Left hindlimb (tissue), 1 donor: ENCODE measurements at regions not wholly inside any gene's neighbourhood (a gene's known extent, or its start where the extent isn't known, plus 50 kb on each side); places are given as distances from the start of the nearest gene placed in this dataset.

Experiments
- DNase-seq: peaks from one replicate; pipeline ENCODE4 v3.0.0-alpha.2; 2018

DNA sequence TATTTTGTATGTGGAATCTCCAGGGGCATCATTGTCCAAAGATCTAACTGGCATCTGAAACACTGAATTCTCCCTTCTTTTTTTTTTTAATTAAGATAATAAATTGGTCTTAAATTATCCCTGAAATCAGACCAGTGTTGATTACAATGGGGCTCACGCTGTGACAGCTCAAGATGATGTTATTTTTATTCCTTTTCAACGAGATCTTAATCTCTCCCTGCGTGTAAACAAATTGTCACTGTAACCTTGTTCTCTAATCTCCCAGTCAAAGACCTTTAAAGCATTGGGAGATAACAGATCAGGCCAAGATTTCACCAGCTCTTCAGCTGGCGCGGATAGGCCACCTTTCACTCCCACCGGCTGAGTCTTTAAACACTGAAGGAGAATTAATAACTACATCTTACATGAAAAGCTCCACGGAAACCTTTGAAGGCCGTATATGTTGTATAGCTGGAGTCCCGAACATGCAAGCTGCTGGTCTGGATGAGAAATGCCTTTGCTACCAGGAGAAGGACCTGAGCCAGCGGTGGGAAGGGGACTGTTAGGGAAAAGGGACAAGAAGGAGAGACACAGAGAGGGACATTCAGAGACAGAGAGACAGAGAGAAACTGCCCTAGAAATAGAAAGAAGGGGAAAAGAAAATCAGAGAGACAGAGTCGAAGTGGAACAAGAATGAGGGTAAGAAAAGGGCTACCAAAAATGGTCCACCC is 418.8 kb upstream of the NR2F2 start:
- no peak for DNase-seq

- DNase-seq, result no peak
Measured at GRCh38 chr15:95912280-95912625, 418.2 kb upstream of the NR2F2 start.

DNA sequence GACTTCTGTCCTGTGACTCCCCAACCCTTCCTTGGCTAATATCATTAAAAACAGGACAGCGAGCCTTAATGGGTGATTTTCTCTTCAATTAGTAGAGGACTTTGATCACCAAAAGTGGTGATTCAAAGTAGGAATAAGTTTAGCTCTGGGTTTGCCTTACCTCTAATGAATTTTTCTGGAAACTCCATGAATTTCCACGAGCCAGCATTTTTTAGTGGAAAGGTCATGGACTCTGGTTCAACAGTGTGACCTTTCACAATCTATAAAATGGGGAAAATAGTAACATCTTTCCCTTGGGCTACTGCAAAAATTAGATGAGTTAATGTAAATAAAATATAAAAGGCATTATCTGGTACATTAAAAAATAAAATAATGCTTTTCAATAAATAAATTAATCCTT is 417.8 kb upstream of the NR2F2 start:
- no peak for DNase-seq

DNA sequence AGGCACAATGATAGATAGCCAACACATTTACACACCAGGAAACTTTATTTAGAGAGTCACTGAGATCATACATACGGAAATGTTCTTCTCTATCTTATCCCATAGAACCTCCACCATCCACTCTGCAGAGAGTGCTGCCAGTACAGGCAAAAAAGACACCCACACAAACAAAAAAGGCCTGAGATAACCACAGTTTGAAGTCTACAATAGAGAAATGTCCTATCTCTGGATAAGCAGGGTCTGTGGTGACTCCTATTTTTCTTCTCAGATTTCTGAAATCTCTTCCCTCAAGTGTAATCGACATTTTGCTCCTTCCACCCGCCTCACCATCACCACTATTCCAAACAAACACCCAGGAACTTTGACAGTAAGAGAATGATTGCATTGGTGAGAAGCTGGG is 413.9 kb upstream of the NR2F2 start:
- DNase-seq, result no peak

DNA sequence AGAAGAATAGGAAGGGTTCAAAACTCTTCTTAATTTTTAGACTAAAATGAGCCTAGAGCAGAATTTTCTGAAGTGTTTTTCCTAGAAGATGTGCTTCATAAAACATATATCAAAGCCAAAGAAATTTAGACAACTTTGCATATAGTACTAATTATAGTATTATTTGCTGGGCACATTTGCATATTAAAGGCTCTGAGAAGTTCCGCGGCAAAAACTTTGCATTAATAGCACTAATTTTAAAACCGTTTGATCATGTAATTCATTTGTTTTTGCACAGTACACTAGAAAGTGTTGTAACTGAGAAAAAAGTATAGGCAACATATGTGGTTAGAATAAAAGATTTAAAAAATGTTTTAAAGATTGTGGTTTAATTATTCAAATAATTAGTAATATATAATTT is 412.0 kb upstream of the NR2F2 start:
- DNase-seq, result no peak

DNA sequence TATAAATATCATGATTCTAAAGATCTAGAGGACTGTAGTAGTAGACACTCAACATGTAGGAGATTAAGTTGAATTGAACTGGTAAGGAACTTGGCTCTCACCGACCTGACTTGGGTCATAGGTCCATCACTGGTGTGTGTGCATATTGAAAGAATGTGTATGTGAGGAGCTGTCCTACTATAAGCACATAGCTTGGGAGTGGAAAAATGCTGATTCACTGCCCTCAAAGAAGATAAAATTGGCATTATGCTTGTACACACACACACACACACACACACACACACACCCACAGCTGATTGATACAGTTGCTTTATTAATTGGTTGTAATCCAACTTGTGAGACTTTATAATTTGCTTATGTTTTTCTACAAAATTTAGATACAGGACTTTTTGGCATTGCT is 411.0 kb upstream of the NR2F2 start:
- no peak for DNase-seq

DNA sequence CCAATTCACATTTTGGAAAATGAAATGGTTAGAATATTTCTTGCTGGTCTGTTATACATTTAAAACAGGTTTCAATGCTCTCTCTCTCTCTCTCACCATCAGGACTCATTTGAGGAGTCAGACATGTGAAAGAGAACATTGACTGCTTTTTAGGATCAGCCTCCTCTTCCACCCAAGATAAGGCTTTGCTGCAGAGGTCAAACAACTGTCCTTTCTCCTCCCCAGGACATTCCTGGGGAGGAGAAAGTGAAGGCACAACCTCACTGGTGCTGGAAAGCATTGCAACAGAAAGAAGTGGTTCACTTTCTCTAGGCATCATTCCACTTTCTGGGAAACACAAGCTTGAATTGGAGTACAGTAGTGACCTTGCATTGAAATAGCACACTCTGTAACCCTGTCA is 409.1 kb upstream of the NR2F2 start:
- DNase-seq, result no peak

- no peak for DNase-seq
Measured at GRCh38 chr15:95922431-95922830, 408.1 kb upstream of the NR2F2 start.

- no peak for DNase-seq
Measured at GRCh38 chr15:95923792-95924191, 406.7 kb upstream of the NR2F2 start.

- no peak for DNase-seq
Measured at GRCh38 chr15:95928822-95929221, 401.7 kb upstream of the NR2F2 start.

DNA sequence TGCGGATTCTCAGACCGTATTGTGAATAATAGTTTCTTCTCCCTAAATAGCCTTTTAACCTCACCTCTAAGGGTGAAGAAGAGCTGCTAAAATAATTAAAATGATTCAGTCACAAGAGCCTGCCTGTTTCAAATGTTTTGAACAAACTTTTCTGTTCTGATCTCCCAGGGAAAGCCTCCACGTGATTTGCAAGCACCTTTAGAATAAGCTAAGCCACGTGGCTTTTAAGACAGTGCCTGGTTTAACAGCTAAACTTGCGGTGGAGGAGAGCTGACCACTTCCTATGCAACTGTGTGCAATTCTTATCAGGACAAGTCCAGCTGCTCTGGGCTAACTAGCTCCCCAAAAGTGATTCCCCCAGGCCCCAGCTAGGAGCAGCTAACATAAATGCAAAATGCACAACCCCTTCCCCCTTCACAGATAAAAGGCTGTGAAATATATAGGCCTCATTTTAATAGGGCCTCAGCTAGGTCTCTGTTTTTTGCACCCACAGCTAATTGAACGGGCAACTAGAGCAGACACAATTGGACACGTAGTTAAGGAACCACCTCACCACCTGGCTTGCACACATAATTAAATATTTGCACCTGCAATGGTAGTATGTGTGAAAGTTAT is 401.2 kb upstream of the NR2F2 start:
- DNase-seq, result no peak

- DNase-seq, result no peak
Measured at GRCh38 chr15:95930659-95931375, 399.7 kb upstream of the NR2F2 start.

GRCh38 chr15:95931619-95932018 is 398.9 kb upstream of the NR2F2 start:
- no peak for DNase-seq

DNA sequence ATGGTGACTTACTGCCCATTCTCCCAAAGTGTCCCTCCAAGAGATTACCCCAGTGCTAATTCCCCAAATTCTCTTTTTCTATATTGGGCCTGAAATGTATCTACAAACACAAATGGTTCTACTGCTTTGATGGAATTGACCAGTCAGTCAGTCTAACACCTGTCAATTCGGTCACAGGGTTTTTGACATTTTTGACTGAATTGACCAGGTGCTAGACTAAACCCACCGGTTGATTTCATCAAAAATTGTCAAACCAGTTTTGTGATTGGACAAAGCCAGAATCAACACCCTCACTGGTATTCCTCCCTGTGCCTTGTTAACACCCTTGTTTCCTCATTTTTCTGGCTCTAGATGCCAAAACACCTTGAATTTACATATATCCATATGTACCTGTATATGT is 398.4 kb upstream of the NR2F2 start:
- no peak for DNase-seq

- DNase-seq, result no peak
Measured at GRCh38 chr15:95932676-95933075, 397.8 kb upstream of the NR2F2 start.

DNA sequence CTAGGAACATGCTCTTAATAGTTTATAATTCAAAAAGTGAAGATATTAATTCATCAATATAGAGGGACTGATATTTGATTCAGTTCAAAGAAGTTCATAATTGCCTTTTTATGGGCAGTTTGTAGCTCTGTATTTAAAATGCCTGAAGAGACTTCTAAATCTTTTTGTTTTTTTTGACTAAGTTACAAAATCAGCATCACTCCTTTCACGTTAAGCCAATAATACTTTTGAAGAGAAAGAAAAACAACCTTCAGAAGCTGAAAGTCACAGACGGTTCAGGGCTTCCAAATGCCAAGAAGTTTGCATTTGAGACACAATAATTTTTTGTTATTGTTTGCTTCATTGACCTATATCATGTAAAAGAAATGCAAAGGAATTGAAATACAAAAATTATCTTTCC is 394.6 kb upstream of the NR2F2 start:
- DNase-seq, result no peak

DNA sequence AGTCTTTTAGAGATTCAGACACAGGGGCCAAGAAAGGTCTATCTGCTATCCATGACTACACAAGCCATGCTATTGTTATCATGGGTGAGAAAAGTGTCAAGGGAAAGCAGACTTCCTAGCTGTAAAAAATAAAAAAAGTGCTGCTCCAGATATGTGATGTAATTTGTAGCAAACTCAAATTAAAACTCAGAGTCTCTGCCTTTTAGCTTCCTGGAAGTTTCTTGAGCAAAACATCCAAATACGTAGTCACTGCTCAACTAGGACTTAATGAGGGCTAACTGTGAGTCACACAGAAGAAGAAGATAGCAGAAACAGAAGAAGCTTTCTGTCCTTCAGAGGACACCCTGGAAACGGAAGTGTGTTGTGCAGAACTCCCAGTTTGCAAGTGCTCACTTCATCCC is 393.4 kb upstream of the NR2F2 start:
- no peak for DNase-seq

DNA sequence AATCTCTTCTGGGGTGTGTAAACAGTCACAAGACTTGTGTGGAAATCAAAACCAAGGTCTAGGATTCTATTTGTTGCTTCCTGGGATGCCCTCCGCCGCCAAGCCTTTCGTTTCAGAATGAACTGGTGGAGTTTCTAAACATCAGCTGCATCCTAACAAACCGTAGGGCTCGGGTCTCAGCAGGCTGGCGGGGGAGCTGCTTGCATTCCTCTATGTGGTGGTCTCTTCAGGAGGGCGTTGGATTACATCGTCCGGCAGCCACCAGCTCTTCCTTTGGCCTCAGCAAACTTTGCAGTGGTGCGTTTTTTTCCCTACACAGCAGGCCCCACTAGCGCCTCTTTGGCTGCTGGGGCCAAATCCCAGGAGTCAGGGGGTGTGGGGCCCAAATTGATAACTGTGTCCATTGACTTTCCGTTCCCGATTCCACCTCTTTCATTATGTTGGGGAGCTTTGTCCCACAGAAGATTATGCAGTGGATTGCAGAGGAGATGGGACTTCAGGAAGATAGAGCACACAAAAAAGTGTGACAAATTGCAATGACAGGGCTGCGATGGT is 390.0 kb upstream of the NR2F2 start:
- DNase-seq, result no peak

GRCh38 chr15:95944193-95944592 is 386.3 kb upstream of the NR2F2 start:
- DNase-seq, result no peak

DNA sequence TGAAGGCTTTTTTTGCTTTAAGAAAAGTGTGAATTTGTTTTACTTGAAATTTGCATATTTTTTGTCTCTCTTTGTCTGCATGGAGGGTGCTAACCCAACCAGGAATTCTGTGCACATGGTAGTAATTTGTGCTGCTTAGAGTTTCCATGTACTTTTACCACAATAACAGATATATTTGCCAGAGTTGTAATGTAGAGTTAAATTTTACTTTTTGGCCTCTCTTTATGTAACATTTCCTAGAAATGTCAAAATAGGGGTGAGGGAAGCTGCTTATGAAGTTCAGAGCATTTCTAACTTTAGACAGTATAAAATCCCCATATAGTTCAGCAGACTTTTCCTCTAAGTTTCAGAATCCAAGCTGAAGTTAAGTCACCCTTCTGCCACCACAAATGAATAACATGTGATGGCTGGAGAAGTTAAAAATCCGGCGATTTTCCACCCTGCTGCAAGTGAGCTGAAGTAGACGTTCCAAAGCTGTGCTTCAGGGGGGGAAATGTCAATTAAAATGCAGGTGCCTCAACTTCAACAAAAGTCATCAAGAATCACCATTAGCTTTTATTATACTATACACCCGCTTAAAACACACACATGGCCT is 385.7 kb upstream of the NR2F2 start:
- no peak for DNase-seq

DNA sequence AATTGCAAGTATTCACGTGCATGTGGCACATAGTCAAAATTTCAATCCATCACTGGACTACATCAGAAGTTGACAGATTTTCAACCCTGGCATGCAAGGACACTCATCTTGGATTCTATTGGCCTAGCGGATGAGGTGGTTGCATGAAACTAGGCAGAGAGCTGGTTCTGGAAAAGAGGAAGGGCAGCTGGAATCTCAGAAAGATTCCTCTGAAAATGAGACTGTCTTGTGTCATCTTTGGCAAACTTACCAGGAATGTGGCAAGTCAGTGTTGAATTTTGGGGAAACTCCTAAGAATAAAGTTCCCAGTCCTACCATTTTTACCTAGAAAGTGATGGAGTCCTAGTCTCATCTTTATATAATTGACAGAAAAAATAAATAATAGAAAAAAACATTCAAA is 384.3 kb upstream of the NR2F2 start:
- no peak for DNase-seq

DNA sequence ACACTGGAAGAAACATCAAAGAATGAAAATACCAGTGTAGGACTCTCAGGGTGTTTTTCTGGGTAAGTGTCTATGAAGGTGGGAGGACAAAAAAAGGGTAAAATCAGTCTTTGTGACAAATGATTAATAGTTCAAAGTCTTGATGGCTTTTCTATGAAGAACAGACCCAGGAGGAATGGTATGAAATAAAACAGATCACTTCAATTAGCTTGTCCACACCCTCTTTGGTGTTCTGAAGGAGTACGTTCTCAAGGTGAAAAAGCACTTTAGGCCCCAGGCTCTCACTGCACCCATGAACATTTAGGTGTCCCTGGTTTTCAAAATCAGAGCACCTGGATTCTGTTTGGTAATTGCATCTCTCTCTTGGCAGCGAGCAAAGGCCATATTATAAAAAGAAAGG is 383.6 kb upstream of the NR2F2 start:
- DNase-seq, result no peak

DNA sequence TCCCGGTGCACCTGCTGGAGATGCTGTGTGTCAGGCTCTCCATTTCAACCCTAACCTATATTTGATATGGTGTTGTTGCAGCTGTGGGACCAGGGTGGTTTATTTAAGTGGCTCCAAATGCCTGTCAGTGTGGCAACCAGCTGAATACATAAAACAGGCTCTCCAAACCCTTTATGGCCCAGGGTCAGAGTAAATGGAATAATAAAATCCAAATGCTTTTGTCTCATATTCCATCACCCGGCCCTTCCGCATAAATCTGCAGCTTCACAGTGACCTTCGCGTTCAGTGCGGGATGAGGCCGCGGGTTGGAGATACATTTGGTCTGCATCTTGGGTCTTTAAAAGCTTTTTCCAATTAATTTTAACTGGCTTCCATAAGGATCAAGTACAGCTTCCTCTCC is 382.1 kb upstream of the NR2F2 start:
- DNase-seq, result no peak

DNA sequence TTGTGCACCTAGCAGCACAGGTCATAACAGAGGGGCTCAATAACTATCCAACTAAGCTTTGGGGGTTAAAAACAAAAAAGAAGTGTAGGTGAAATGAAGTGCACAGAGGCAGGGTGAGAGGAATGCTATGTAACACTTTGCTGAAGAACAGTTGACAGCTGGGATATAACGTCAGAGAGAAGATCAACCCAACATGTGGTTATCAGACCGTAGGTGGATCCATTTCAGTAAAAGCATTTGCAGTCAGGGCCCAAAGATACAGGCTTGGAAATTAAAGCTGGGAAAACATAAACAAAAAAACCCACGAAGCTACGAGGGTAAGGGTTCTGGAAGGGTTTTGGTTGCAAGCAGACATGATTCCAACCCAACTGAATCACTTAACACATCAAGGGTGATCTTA is 377.5 kb upstream of the NR2F2 start:
- no peak for DNase-seq
